ENCODE measurements at regions not wholly inside any gene's neighbourhood (a gene's known extent, or its start where the extent isn't known, plus 50 kb on each side); places are given as distances from the start of the nearest gene placed in this dataset.

DNA sequence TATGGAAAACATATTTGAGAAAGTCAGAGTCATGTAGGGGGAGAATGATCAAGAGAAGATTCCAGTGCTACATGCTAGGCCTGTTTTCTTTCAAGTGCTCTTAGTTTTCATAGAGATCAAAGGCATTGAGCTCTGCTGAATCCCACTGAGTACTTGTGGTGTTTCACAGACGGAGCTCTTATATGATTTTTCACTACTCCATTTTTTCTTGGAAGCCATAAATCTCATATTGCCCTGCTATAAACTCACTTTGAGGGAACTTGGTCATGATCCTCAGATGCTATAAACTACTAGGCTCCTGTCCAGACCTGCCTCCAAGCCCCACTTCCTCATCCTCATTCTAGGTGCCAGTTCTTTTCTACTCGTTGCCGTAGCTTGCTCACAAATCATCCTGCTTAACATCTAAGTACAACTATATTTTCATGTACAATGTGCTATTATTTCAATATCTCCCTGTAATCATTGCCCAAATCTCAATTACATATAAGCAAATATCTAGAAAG, 180.8 kb upstream of the CCDC179 start:
- Mint-ChIP-seq H3K9me3 (ENCODE audit: unreplicated experiment) (no peaks in the 10 kb centered on the region), H3K4me3 (ENCODE audit: unreplicated experiment) (no peak overlapping the region), H3K27ac (ENCODE audit: unreplicated experiment) (no peak overlapping the region), H3K36me3 (ENCODE audit: low read depth, unreplicated experiment) (no peaks in the 10 kb centered on the region), H3K27me3 (ENCODE audit: low read depth, unreplicated experiment) (no peaks in the 10 kb centered on the region), H3K4me1 (ENCODE audit: low read depth, unreplicated experiment) (no peaks in the 10 kb centered on the region)
- Histone ChIP-seq H3K9me3 (ENCODE audit: insufficient read depth, low read depth, low read length) (peaks cover 2% of the 10 kb centered on the region), H3K9ac (ENCODE audit: low read length) (no peak overlapping the region), H3K27me3 (ENCODE audit: insufficient read depth, low read length) (no peaks in the 10 kb centered on the region), H2AFZ (ENCODE audit: low read depth, low read length) (no peak overlapping the region), H3K27ac (ENCODE audit: low read depth, low read length) (no peak overlapping the region), H4K20me1 (ENCODE audit: insufficient read depth, low read length) (no peaks in the 10 kb centered on the region), H3K79me2 (ENCODE audit: insufficient read depth, low read length) (no peaks in the 10 kb centered on the region), H3K4me1 (ENCODE audit: insufficient read depth, low read length) (no peaks in the 10 kb centered on the region), H3K4me2 (ENCODE audit: low read length) (no peak overlapping the region), H3K4me3 (ENCODE audit: insufficient read depth, low read depth, low read length) (no peak overlapping the region), H3K36me3 (ENCODE audit: insufficient read depth, low read length) (no peaks in the 10 kb centered on the region)
- FAIRE-seq = no peak
- TF ChIP-seq, protein P1, sequence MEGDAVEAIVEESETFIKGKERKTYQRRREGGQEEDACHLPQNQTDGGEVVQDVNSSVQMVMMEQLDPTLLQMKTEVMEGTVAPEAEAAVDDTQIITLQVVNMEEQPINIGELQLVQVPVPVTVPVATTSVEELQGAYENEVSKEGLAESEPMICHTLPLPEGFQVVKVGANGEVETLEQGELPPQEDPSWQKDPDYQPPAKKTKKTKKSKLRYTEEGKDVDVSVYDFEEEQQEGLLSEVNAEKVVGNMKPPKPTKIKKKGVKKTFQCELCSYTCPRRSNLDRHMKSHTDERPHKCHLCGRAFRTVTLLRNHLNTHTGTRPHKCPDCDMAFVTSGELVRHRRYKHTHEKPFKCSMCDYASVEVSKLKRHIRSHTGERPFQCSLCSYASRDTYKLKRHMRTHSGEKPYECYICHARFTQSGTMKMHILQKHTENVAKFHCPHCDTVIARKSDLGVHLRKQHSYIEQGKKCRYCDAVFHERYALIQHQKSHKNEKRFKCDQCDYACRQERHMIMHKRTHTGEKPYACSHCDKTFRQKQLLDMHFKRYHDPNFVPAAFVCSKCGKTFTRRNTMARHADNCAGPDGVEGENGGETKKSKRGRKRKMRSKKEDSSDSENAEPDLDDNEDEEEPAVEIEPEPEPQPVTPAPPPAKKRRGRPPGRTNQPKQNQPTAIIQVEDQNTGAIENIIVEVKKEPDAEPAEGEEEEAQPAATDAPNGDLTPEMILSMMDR (IDR thresholded peaks at IDR 0.05; ENCODE audit: insufficient read depth, low read depth, low read length) = no peak
- no peak for TF ChIP-seq EZH2 (IDR thresholded peaks at IDR 0.05; ENCODE audit: insufficient read depth, low read length)
- DNase-seq (ENCODE audit: low read depth) = no peak

DNA sequence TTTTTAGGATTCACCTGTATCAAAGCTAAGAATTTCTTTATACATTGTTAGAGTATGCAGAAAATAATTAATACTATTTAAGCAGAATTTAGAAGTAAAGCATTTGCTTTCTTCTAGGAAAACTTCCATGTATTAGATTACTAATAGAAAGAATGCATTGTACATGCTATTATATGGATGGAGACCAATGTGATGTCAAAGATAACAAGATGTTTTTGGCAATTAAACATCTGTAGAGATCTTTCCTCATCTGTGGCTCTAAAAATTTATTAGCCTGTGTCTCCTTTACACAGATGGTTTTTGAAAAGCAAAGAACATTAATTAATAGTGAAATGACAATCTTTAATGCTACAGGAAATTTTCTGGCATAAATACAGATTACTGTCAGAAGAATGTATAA, 198.4 kb upstream of the CCDC179 start:
- DNase-seq (ENCODE audit: low read depth) (no peak), FAIRE-seq (no peak)
- Mint-ChIP-seq H3K4me3 (ENCODE audit: unreplicated experiment) (no peak overlapping the region), H3K27ac (ENCODE audit: unreplicated experiment) (no peak overlapping the region), H3K9me3 (ENCODE audit: unreplicated experiment) (no peaks in the 10 kb centered on the region), H3K27me3 (ENCODE audit: low read depth, unreplicated experiment) (no peaks in the 10 kb centered on the region), H3K4me1 (ENCODE audit: low read depth, unreplicated experiment) (no peaks in the 10 kb centered on the region), H3K36me3 (ENCODE audit: low read depth, unreplicated experiment) (no peaks in the 10 kb centered on the region)
- Histone ChIP-seq H3K79me2 (ENCODE audit: insufficient read depth, low read length) (no peaks in the 10 kb centered on the region), H3K4me3 (ENCODE audit: insufficient read depth, low read depth, low read length) (no peak overlapping the region), H2AFZ (ENCODE audit: low read depth, low read length) (no peak overlapping the region), H3K27ac (ENCODE audit: low read depth, low read length) (no peak overlapping the region), H3K36me3 (ENCODE audit: insufficient read depth, low read length) (no peaks in the 10 kb centered on the region), H3K9me3 (ENCODE audit: insufficient read depth, low read depth, low read length) (no peaks in the 10 kb centered on the region), H3K4me1 (ENCODE audit: insufficient read depth, low read length) (no peaks in the 10 kb centered on the region), H3K27me3 (ENCODE audit: insufficient read depth, low read length) (no peaks in the 10 kb centered on the region), H3K4me2 (ENCODE audit: low read length) (no peak overlapping the region), H4K20me1 (ENCODE audit: insufficient read depth, low read length) (no peaks in the 10 kb centered on the region), H3K9ac (ENCODE audit: low read length) (no peak overlapping the region)
- TF ChIP-seq, protein P1 (IDR thresholded peaks at IDR 0.05; ENCODE audit: insufficient read depth, low read depth, low read length) = no peak
- no peak for TF ChIP-seq EZH2 (IDR thresholded peaks at IDR 0.05; ENCODE audit: insufficient read depth, low read length)

DNA sequence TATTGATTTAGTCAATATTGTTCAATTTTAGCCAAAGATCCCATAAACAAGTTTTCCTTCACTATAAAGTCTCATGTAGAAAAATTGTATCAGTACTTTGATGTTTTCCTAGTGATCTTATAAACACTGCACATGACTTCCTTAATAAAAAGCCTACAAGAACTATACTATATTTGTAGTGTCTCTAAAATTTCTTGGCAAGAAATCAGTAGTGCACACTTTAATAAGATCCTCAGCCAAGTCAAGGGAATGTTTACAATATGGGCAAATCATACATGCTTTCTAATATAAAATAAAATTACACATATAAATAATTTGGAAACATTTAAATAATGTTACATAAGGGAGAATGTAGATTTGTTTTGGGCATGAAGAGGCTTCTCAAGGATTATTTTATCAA, 203.0 kb upstream of the CCDC179 start:
- Mint-ChIP-seq H3K9me3 (ENCODE audit: unreplicated experiment) (no peaks in the 10 kb centered on the region), H3K36me3 (ENCODE audit: low read depth, unreplicated experiment) (no peaks in the 10 kb centered on the region), H3K27ac (ENCODE audit: unreplicated experiment) (no peak overlapping the region), H3K27me3 (ENCODE audit: low read depth, unreplicated experiment) (no peaks in the 10 kb centered on the region), H3K4me1 (ENCODE audit: low read depth, unreplicated experiment) (no peaks in the 10 kb centered on the region), H3K4me3 (ENCODE audit: unreplicated experiment) (no peak overlapping the region)
- H4K20me1 ChIP-seq (ENCODE audit: insufficient read depth, low read length) = no peaks in the 10 kb centered on the region
- H3K36me3 ChIP-seq (ENCODE audit: insufficient read depth, low read length) = no peaks in the 10 kb centered on the region
- no peak overlapping the region for H3K27ac ChIP-seq (ENCODE audit: low read depth, low read length)
- H3K79me2 ChIP-seq (ENCODE audit: insufficient read depth, low read length) = no peaks in the 10 kb centered on the region
- no peak for FAIRE-seq
- H3K4me3 ChIP-seq (ENCODE audit: insufficient read depth, low read depth, low read length) = no peak overlapping the region
- TF ChIP-seq, protein P1 (IDR thresholded peaks at IDR 0.05; ENCODE audit: insufficient read depth, low read depth, low read length) = no peak
- no peak for TF ChIP-seq EZH2 (IDR thresholded peaks at IDR 0.05; ENCODE audit: insufficient read depth, low read length)
- DNase-seq (ENCODE audit: low read depth) = no peak
- no peak overlapping the region for H3K9ac ChIP-seq (ENCODE audit: low read length)
- no peaks in the 10 kb centered on the region for H3K9me3 ChIP-seq (ENCODE audit: insufficient read depth, low read depth, low read length)
- H3K4me1 ChIP-seq (ENCODE audit: insufficient read depth, low read length) = no peaks in the 10 kb centered on the region
- H3K4me2 ChIP-seq (ENCODE audit: low read length) = no peak overlapping the region
- H3K27me3 ChIP-seq (ENCODE audit: insufficient read depth, low read length) = no peaks in the 10 kb centered on the region
- no peak overlapping the region for H2AFZ ChIP-seq (ENCODE audit: low read depth, low read length)
